Uterus (tissue), 2 donors: ENCODE measurements at regions not wholly inside any gene's neighbourhood (a gene's known extent, or its start where the extent isn't known, plus 50 kb on each side); places are given as distances from the start of the nearest gene placed in this dataset.

ENCODE experiments used
- CTCF ChIP-seq, 4 experiments: fragments of 200-600 bp in 2 of 4; fragments of 450-650 bp in 2 of 4; sonication (generic) in 2 of 4; IDR thresholded peaks; one replicate each; pipeline ENCODE4 v1.5.1; 2016 to 2019; ENCODE audit warnings: antibody characterized with exemption in 4 of 4, mild to moderate bottlenecking in 2 of 4, moderate library complexity in 1 of 4
- POLR2A ChIP-seq, 2 donors: fragments of 450-650 bp; IDR thresholded peaks; one replicate each; pipeline ENCODE4 v1.6.1; 2016; ENCODE audit warnings: antibody characterized with exemption in 2 of 2, mild to moderate bottlenecking in 1 of 2, moderate library complexity in 1 of 2

- no peak for TF ChIP-seq CTCF (IDR thresholded peaks at IDR 0.05)
- TF ChIP-seq POLR2A (IDR thresholded peaks at IDR 0.05): no peak
Observed at GRCh38 chr16:79390481-79391051, 210.0 kb downstream of the MAF start.
